ENCODE measurements at regions not wholly inside any gene's neighbourhood (a gene's known extent, or its start where the extent isn't known, plus 50 kb on each side); places are given as distances from the start of the nearest gene placed in this dataset.
"Not testable (repeated sequence)": the region's sequence is repeated elsewhere in the genome, so short reads cannot be mapped to it uniquely, and the experiment has no call there.

GRCh38 chr4:160709026-160709425, 1454.8 kb downstream of the FSTL5 start:
- DNase-seq (ENCODE audit: low read depth), result no peak

GRCh38 chr4:160709546-160709945, 1454.3 kb downstream of the FSTL5 start:
- no peak for DNase-seq (ENCODE audit: low read depth)

GRCh38 chr4:160716551-160716950, 1447.2 kb downstream of the FSTL5 start:
- no peak for DNase-seq (ENCODE audit: low read depth)

- no peak for DNase-seq (ENCODE audit: low read depth)
These were observed 1446.0 kb downstream of the FSTL5 start for GRCh38 chr4:160717848-160718247.

- no peak for DNase-seq (ENCODE audit: low read depth)
These were observed 1439.7 kb downstream of the FSTL5 start for GRCh38 chr4:160724063-160724462.

GRCh38 chr4:160745126-160745525, 1418.7 kb downstream of the FSTL5 start:
- no peak for DNase-seq (ENCODE audit: low read depth)

- DNase-seq (ENCODE audit: low read depth), result not testable (repeated sequence)
These were observed 1417.2 kb downstream of the FSTL5 start for GRCh38 chr4:160746585-160746984.

- DNase-seq (ENCODE audit: low read depth), result no peak
These were observed 1391.1 kb downstream of the FSTL5 start for GRCh38 chr4:160772668-160773067.

GRCh38 chr4:160795216-160795615, 1368.6 kb downstream of the FSTL5 start:
- DNase-seq (ENCODE audit: low read depth), result no peak

- DNase-seq (ENCODE audit: low read depth), result no peak
These were observed 1355.6 kb downstream of the FSTL5 start for GRCh38 chr4:160808174-160808573.

GRCh38 chr4:160809576-160809975, 1354.2 kb downstream of the FSTL5 start:
- no peak for DNase-seq (ENCODE audit: low read depth)

GRCh38 chr4:160810424-160810823, 1353.4 kb downstream of the FSTL5 start:
- no peak for DNase-seq (ENCODE audit: low read depth)

GRCh38 chr4:160810941-160811340, 1352.9 kb downstream of the FSTL5 start:
- DNase-seq (ENCODE audit: low read depth), result no peak

- DNase-seq (ENCODE audit: low read depth), result no peak
These were observed 1351.8 kb downstream of the FSTL5 start for GRCh38 chr4:160811956-160812355.

GRCh38 chr4:160814726-160815125, 1349.1 kb downstream of the FSTL5 start:
- no peak for DNase-seq (ENCODE audit: low read depth)

- DNase-seq (ENCODE audit: low read depth), result no peak
These were observed 1345.2 kb downstream of the FSTL5 start for GRCh38 chr4:160818571-160818970.

GRCh38 chr4:160819791-160820190, 1344.0 kb downstream of the FSTL5 start:
- no peak for DNase-seq (ENCODE audit: low read depth)

- DNase-seq (ENCODE audit: low read depth), result no peak
These were observed 1339.3 kb downstream of the FSTL5 start for GRCh38 chr4:160824481-160824880.

GRCh38 chr4:160825644-160826338, 1338.0 kb downstream of the FSTL5 start:
- DNase-seq (ENCODE audit: low read depth), result no peak

- DNase-seq (ENCODE audit: low read depth), result no peak
These were observed 1337.5 kb downstream of the FSTL5 start for GRCh38 chr4:160826339-160826679.

- DNase-seq (ENCODE audit: low read depth), result no peak
These were observed 1332.5 kb downstream of the FSTL5 start for GRCh38 chr4:160831165-160831922.

GRCh38 chr4:160835789-160836188, 1328.0 kb downstream of the FSTL5 start:
- DNase-seq (ENCODE audit: low read depth), result no peak

GRCh38 chr4:160836431-160836830, 1327.4 kb downstream of the FSTL5 start:
- no peak for DNase-seq (ENCODE audit: low read depth)

- no peak for DNase-seq (ENCODE audit: low read depth)
These were observed 1317.7 kb downstream of the FSTL5 start for GRCh38 chr4:160846121-160846520.
